ENCODE measurements at regions not wholly inside any gene's neighbourhood (a gene's known extent, or its start where the extent isn't known, plus 50 kb on each side); places are given as distances from the start of the nearest gene placed in this dataset.

DNA sequence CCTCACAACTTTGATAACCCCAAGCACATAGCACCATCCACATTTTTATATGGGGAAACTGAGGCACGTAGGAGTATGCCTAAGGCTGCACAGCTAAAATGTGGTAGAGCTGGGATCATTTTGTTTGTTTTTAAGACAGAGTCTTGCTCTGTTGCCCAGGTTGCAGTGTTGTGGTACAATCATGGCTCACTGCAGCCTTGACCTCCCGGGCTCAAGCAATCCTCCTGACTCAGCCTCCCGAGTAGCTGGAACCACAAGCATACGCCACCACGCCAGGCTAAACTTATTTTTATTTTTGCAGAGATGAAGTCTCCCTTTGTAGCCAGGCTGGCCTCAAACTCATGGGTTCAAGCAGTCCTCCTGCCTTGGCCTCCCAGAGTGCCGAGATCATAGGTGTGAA lies 81.0 kb upstream of the GSE1 start:
- TF ChIP-seq, protein P1, sequence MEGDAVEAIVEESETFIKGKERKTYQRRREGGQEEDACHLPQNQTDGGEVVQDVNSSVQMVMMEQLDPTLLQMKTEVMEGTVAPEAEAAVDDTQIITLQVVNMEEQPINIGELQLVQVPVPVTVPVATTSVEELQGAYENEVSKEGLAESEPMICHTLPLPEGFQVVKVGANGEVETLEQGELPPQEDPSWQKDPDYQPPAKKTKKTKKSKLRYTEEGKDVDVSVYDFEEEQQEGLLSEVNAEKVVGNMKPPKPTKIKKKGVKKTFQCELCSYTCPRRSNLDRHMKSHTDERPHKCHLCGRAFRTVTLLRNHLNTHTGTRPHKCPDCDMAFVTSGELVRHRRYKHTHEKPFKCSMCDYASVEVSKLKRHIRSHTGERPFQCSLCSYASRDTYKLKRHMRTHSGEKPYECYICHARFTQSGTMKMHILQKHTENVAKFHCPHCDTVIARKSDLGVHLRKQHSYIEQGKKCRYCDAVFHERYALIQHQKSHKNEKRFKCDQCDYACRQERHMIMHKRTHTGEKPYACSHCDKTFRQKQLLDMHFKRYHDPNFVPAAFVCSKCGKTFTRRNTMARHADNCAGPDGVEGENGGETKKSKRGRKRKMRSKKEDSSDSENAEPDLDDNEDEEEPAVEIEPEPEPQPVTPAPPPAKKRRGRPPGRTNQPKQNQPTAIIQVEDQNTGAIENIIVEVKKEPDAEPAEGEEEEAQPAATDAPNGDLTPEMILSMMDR (IDR thresholded peaks at IDR 0.05), result no peak
- no peak for TF ChIP-seq EP300 (IDR thresholded peaks at IDR 0.05)
